ENCODE measurements at regions not wholly inside any gene's neighbourhood (a gene's known extent, or its start where the extent isn't known, plus 50 kb on each side); places are given as distances from the start of the nearest gene placed in this dataset.

DNA sequence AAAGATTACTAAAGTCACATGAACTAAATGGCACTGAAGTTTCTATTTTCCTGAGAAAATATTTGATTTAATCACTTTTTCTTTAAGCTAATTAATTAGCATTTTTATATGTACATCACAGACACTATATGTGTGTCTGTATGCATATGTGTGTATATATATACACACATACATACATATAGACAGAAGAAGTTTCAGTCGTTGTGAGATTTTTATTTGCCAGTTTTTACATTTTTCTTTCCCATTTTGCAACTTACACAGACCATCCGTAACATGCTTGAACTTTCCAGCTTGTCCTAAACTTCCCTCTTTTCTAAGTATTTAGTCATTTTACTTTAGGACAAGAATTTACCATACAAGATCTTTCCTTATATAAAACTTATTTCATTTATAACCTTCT, 299.1 kb downstream of the IPO8 start:
- Histone ChIP-seq H3K4me1 (no peaks in the 10 kb centered on the region), H3K27ac (no peak overlapping the region), H3K36me3 (no peaks in the 10 kb centered on the region), H3K9me3 (no peaks in the 10 kb centered on the region), H3K27me3 (no peaks in the 10 kb centered on the region), H3K4me3 (no peak overlapping the region)
- DNase-seq (ENCODE audit: low spot score in 2 of 2), result no peak
- no peak for TF ChIP-seq POLR2AphosphoS5 (IDR thresholded peaks at IDR 0.05)
- TF ChIP-seq POLR2A (IDR thresholded peaks at IDR 0.05), result no peak
- TF ChIP-seq, protein P1, sequence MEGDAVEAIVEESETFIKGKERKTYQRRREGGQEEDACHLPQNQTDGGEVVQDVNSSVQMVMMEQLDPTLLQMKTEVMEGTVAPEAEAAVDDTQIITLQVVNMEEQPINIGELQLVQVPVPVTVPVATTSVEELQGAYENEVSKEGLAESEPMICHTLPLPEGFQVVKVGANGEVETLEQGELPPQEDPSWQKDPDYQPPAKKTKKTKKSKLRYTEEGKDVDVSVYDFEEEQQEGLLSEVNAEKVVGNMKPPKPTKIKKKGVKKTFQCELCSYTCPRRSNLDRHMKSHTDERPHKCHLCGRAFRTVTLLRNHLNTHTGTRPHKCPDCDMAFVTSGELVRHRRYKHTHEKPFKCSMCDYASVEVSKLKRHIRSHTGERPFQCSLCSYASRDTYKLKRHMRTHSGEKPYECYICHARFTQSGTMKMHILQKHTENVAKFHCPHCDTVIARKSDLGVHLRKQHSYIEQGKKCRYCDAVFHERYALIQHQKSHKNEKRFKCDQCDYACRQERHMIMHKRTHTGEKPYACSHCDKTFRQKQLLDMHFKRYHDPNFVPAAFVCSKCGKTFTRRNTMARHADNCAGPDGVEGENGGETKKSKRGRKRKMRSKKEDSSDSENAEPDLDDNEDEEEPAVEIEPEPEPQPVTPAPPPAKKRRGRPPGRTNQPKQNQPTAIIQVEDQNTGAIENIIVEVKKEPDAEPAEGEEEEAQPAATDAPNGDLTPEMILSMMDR (IDR thresholded peaks at IDR 0.05), result no peak
- TF ChIP-seq EP300 (IDR thresholded peaks at IDR 0.05), result no peak
- 88% methylated on average over 2 of the region's 2 CpGs for WGBS

DNA sequence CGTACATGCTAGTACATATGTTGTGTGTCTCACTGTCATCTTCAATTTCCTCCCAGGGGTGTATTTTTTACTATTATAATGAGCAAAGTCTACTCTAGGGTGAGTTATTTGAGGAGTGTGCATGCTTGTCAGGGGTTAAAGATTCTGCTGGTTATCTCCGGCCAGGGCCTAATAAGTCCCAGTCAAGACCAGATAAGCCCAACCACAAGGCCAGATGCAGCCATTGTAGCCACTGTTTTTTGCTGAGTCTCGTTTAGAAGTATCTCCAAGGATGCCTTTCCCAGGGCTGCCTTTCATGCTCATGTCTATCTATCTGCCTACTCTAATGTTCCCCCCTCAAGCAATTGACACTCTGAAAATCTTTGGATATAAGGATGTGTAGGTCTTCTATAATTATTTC, 300.5 kb downstream of the IPO8 start:
- no peak overlapping the region for H3K4me3 ChIP-seq
- no peak for DNase-seq (ENCODE audit: low spot score in 2 of 2)
- TF ChIP-seq POLR2A (IDR thresholded peaks at IDR 0.05) (no peak), EP300 (IDR thresholded peaks at IDR 0.05) (no peak), POLR2AphosphoS5 (IDR thresholded peaks at IDR 0.05) (no peak)
- TF ChIP-seq, protein P1 (IDR thresholded peaks at IDR 0.05), result no peak
- H3K36me3 ChIP-seq, result no peaks in the 10 kb centered on the region
- H3K27me3 ChIP-seq, result no peaks in the 10 kb centered on the region
- no peaks in the 10 kb centered on the region for H3K4me1 ChIP-seq
- 51% methylated on average over 3 of the region's 3 CpGs for WGBS
- H3K9me3 ChIP-seq, result no peaks in the 10 kb centered on the region
- no peak overlapping the region for H3K27ac ChIP-seq

DNA sequence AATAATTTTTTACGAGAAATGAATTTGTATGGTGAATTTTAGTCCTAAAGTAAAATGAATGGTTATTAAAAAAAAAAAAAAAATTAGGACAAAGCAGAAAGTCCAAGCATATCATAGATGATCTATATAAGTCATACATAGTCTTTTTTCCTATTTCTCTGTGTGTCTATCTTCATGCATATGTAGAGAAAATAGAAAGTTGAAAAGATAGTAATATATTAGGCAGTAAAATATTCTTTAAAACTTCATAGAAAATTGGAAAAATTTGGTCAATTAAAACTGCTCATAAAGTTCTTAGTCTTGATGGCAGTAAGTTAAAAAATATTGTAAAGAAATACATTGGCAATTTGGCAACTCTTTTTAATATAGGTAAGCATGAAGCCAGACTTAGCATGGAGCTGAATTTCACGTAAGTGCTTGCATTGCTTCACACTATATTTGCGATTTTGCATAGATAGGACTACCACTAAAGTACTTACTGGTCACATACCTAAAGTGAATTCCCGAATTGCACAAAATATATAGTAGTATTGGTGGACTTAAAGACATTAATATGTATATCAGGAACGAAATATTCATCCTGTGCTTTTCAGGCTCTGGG, 303.8 kb downstream of the IPO8 start:
- Histone ChIP-seq H3K27ac (no peak overlapping the region), H3K4me3 (no peak overlapping the region), H3K36me3 (no peaks in the 10 kb centered on the region), H3K9me3 (no peaks in the 10 kb centered on the region), H3K4me1 (no peaks in the 10 kb centered on the region), H3K27me3 (no peaks in the 10 kb centered on the region)
- DNase-seq (ENCODE audit: low spot score in 2 of 2), result no peak
- 83% methylated on average over 5 of the region's 5 CpGs for WGBS
- no peak for TF ChIP-seq POLR2AphosphoS5 (IDR thresholded peaks at IDR 0.05)
- TF ChIP-seq, protein P1 (IDR thresholded peaks at IDR 0.05), result no peak
- no peak for TF ChIP-seq EP300 (IDR thresholded peaks at IDR 0.05)
- TF ChIP-seq POLR2A (IDR thresholded peaks at IDR 0.05), result no peak

DNA sequence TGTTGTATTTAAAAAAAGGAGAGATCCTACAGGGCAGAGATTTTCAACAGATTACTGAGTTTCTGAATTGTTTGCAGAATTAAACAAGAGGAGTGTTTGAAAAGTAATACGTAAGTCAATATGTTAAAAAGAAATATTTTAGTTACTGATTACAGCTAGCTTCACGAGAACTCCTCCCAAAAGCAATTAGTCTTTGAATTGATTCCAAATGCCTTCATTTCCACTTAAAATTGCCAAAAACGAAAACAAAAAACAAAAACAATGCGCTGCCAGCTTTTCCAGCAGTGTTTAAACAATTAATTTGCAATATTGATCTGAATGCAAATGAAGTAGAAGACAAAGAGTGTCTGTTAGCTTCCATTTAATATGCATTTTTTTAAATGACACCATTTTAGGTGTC, 310.0 kb downstream of the IPO8 start:
- Histone ChIP-seq H3K27me3 (no peaks in the 10 kb centered on the region), H3K9me3 (no peaks in the 10 kb centered on the region), H3K27ac (no peak overlapping the region), H3K36me3 (no peaks in the 10 kb centered on the region), H3K4me1 (no peaks in the 10 kb centered on the region), H3K4me3 (no peak overlapping the region)
- TF ChIP-seq POLR2A (IDR thresholded peaks at IDR 0.05) (no peak), EP300 (IDR thresholded peaks at IDR 0.05) (no peak), POLR2AphosphoS5 (IDR thresholded peaks at IDR 0.05) (no peak)
- TF ChIP-seq, protein P1 (IDR thresholded peaks at IDR 0.05), result no peak
- 44% methylated on average over 4 of the region's 4 CpGs for WGBS
- no peak for DNase-seq (ENCODE audit: low spot score in 2 of 2)

DNA sequence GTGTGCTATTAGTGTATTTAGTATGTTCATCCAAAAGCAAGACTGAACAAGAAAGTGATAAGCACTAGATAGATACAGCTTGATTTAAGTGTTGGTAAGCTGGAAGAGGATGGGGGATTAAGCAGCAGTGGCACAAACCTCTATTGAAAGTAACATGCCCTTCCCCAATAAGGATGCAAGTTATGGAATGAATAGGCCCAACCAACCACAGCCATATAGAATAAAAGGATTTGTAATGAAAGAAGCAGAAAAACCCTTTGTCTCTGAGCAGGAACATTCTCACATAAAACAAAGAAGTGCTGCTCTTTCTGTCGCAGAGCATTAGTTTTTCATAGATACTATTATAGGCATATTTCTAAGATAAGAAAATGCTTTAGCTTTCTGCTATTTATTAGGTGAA, 310.7 kb downstream of the IPO8 start:
- Histone ChIP-seq H3K4me1 (no peaks in the 10 kb centered on the region), H3K9me3 (no peaks in the 10 kb centered on the region), H3K27me3 (no peaks in the 10 kb centered on the region), H3K27ac (no peak overlapping the region), H3K4me3 (no peak overlapping the region), H3K36me3 (no peaks in the 10 kb centered on the region)
- TF ChIP-seq, protein P1 (IDR thresholded peaks at IDR 0.05), result no peak
- TF ChIP-seq EP300 (IDR thresholded peaks at IDR 0.05) (no peak), POLR2A (IDR thresholded peaks at IDR 0.05) (no peak)
- no peak for DNase-seq (ENCODE audit: low spot score in 2 of 2)
- WGBS, result 89% methylated on average over 1 of the region's 1 CpG

Data from suprapubic skin (tissue), 4 donors.